ENCODE measurements at regions not wholly inside any gene's neighbourhood (a gene's known extent, or its start where the extent isn't known, plus 50 kb on each side); places are given as distances from the start of the nearest gene placed in this dataset.

GRCh38 chr3:1469687-1470086 lies 376.9 kb downstream of the CNTN6 start:
- Histone ChIP-seq H3F3A (ENCODE audit: insufficient read depth, low read length, poor library complexity, severe bottlenecking) (no peaks in the 10 kb centered on the region), H3K9me3 (ENCODE audit: low read length) (no peaks in the 10 kb centered on the region), H3K4me3 (ENCODE audit: low read length) (no peak overlapping the region), H3K27ac (ENCODE audit: low read length) (no peak overlapping the region), H3K27me3 (ENCODE audit: insufficient read depth, low read depth, low read length) (no peaks in the 10 kb centered on the region), H3K4me2 (ENCODE audit: low read length) (no peak overlapping the region), H2AFZ (ENCODE audit: low read depth, low read length) (no peak overlapping the region), H3K79me2 (replicated peaks; ENCODE audit: insufficient read depth, low read length) (no peaks in the 10 kb centered on the region), H4K20me1 (ENCODE audit: insufficient read depth) (no peaks in the 10 kb centered on the region), H3K36me3 (ENCODE audit: insufficient read depth, low read length) (no peaks in the 10 kb centered on the region), H3K9me2 (ENCODE audit: insufficient read depth, low read length) (no peaks in the 10 kb centered on the region), H3K9ac (ENCODE audit: low read length) (no peak overlapping the region)
- TF ChIP-seq TAF1 (IDR thresholded peaks at IDR 0.05; ENCODE audit: low read depth) (no peak), POLR2AphosphoS5 (IDR thresholded peaks at IDR 0.05) (no peak), CTCF (IDR thresholded peaks at IDR 0.05; ENCODE audit: poor library complexity, severe bottlenecking) (no peak), REST (IDR thresholded peaks at IDR 0.05; ENCODE audit: borderline replicate concordance) (no peak), EP300 (conservative IDR thresholded peaks at IDR 0.05; ENCODE audit: poor library complexity, severe bottlenecking) (no peak), SMC3 (conservative IDR thresholded peaks at IDR 0.05; ENCODE audit: poor library complexity) (no peak)

GRCh38 chr3:1477669-1478068 lies 384.8 kb downstream of the CNTN6 start:
- Histone ChIP-seq H3K9ac (ENCODE audit: low read length) (no peak overlapping the region), H3K27ac (ENCODE audit: low read length) (no peak overlapping the region), H3K4me3 (ENCODE audit: low read length) (no peak overlapping the region), H3K9me2 (ENCODE audit: insufficient read depth, low read length) (no peaks in the 10 kb centered on the region), H4K20me1 (ENCODE audit: insufficient read depth) (no peaks in the 10 kb centered on the region), H3F3A (ENCODE audit: insufficient read depth, low read length, poor library complexity, severe bottlenecking) (no peaks in the 10 kb centered on the region), H3K4me2 (ENCODE audit: low read length) (no peak overlapping the region), H3K36me3 (ENCODE audit: insufficient read depth, low read length) (no peaks in the 10 kb centered on the region), H2AFZ (ENCODE audit: low read depth, low read length) (no peak overlapping the region), H3K27me3 (ENCODE audit: insufficient read depth, low read depth, low read length) (no peaks in the 10 kb centered on the region), H3K9me3 (ENCODE audit: low read length) (no peaks in the 10 kb centered on the region), H3K79me2 (replicated peaks; ENCODE audit: insufficient read depth, low read length) (no peaks in the 10 kb centered on the region)
- TF ChIP-seq REST (IDR thresholded peaks at IDR 0.05; ENCODE audit: borderline replicate concordance) (no peak), EP300 (conservative IDR thresholded peaks at IDR 0.05; ENCODE audit: poor library complexity, severe bottlenecking) (no peak), MXI1 (conservative IDR thresholded peaks at IDR 0.05; ENCODE audit: poor library complexity, severe bottlenecking) (no peak), POLR2AphosphoS5 (IDR thresholded peaks at IDR 0.05) (no peak), RAD21 (conservative IDR thresholded peaks at IDR 0.05) (no peak), CTCF (IDR thresholded peaks at IDR 0.05; ENCODE audit: poor library complexity, severe bottlenecking) (no peak), EZH2 (IDR thresholded peaks at IDR 0.05; ENCODE audit: borderline replicate concordance, insufficient read depth, low read length, poor library complexity, severe bottlenecking) (no peak), TAF1 (IDR thresholded peaks at IDR 0.05; ENCODE audit: low read depth) (no peak), SMC3 (conservative IDR thresholded peaks at IDR 0.05; ENCODE audit: poor library complexity) (no peak)
